HG02884 (cell line): ENCODE measurements at regions not wholly inside any gene's neighbourhood (a gene's known extent, or its start where the extent isn't known, plus 50 kb on each side); places are given as distances from the start of the nearest gene placed in this dataset.
"Not testable (repeated sequence)": the region's sequence is repeated elsewhere in the genome, so short reads cannot be mapped to it uniquely, and the experiment has no call there.

Source experiments
- ATAC-seq: cut with Tn5 transposase; IDR thresholded peaks from one replicate; pipeline ENCODE4 v1.9.1; 2021; ENCODE audit warnings: mild to moderate bottlenecking, moderate library complexity; ENCODE audit not compliant: unreplicated experiment

DNA sequence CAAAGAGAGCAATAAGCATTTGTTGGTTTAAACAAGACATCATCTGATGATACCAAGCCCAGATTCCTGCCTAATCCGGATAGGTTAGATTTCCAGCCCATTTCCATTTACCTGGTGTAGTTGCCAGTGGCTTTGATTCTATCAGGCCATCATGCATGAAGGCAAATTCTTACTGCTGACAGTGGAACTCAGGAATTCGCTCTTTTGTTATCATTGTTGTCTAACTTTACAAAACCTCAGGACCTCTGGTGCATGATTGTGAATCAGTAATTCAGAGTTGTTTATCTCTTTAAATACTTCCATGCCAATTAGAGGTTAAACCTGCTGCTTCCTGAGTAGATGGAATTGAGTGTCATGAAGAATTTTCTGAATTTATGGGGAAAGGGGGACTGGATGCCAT, 76.5 kb downstream of the C9orf152 start:
- ATAC-seq: no peak

DNA sequence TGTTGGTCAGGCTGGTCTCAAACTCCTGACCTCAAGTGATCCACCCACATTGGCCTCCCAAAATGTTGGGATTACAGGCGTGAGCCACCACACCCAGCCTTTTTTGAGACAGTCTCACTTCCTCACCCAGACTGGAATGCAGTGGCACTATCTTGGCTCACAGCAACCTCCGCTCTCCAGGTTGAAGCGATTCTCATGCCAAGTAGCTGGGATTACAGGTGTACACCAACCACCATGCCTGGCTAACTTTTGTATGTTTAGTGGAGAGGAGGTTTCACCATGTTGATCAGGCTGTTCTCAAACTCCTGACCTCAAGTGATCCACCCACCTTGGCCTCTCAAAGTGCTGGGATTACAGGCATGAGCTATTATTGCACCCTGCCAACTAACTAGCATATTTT, 75.4 kb downstream of the C9orf152 start:
- ATAC-seq: not testable (repeated sequence)

DNA sequence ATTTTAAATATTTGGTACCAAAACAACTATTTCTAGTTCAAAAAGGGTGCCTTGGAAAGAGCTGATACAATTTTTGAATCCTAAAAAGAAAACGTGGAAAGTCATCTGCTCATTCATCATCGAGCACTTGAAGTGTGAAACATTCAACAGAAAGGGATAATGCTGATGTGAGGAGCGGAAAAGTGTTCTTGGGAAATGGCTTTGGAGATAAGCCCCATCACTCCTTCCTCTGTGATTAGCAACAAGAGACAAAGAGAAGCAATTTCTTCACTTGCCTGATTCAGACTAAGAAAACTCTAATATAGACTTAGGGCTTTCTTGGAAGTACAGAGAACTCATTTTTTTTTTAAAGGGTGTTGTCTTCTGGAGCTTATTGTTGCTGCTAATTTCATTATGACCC, 74.9 kb downstream of the C9orf152 start:
- ATAC-seq: no peak

DNA sequence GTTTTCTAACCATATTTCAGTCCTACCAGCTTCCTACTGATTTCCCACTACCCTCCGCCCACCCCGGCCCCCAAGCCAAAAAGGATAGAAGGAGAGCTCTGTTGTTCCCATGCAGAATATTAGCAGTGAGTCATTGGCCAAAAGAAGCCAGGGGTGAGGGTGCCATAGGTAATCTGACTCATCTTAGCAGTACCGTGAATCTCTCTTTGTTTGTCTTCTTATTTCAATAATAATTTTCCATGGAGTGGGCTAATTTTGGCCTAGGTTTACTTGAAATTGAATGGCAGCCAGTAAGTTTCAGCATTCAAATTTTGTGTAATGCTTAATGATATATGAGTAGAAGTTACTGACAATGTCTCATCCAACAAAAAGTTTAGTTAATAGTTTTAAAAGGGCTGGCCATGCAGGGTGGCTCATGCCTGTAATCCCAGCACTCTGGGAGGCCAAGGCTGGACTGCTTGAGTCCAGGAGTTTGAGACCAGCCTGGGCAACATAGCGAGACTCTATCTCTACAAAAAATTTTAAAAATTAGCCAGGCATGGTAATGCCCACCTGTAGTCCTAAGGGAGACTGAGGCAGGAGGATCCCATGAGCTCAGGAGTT, 74.2 kb downstream of the C9orf152 start:
- ATAC-seq: no peak

DNA sequence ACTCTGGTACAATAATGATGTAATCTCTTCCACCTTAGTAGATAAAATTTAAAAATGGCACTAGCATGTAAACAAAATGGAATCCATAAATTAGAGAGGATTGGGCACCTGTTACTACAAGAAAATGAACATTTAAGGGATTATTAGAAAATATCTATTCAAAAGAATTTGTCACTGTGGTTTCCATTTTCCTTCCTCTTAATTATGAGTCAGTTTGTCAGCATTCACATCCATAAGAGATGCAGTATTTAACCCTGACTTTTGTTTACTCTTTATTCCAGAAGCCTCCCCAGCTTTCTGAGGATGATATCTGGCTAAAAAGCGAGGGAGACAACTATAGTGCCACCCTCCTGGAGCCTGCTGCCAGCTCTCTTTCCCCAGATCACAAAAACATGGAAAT, 72.1 kb downstream of the C9orf152 start:
- no peak for ATAC-seq

DNA sequence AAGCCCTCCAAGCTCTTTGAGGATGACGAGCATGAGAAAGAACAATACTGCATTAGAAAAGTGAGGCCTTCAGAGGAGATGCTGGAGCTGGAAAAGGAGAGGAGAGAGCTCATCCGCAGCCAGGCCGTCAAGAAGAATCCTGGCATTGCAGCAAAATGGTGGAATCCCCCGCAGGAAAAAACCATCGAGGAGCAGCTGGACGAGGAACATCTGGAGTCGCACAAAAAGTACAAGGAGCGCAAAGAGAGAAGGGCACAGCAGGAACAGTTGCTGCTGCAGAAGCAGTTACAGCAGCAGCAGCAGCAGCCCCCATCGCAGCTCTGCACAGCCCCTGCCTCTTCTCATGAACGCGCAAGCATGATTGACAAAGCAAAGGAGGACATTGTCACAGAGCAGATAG, 71.2 kb downstream of the C9orf152 start:
- no peak for ATAC-seq

DNA sequence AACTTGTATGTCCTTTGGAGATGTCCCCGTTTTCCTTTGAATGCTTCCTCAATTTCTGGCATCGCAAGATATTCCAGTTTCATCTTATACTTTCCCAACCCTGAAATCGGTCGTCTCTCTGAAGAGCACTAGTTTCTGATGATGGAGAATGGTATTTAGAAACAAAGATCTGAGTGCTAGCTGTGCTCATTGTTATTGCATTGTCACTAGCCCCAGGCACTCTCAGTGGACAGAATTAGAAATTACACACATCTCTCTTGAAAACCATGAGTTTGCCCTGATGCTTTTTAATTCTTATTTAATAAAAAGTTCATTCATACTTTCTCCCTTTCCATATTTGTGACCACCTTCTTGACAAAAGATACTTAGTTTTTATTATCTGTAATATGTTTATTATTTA, 67.7 kb downstream of the C9orf152 start:
- ATAC-seq: no peak

DNA sequence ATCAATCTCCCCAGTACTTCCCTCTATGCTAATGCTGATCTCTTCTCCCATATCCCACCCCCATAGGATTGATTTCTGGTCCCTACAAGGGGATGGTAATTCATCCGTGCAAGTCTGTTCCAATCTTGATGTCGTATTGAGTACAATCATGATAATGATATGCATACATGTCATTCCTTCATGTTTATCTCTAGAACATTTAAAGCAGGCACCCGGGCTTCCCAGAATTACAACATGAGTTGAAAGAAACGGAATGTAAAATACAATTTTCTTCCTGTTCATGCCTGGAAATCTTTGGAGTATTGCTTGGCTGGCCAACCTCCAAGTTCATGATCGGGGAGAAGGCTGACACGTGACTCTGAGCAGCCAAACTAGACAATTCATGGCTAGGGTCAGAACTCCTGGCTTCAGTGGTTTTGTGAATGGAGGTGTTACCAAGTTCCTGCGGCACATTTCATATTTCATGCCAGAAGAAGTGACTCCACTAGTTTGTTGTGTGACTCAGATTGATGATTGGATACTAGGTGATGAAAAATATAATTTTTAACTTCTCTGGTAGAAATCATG, 66.6 kb downstream of the C9orf152 start:
- ATAC-seq: no peak

DNA sequence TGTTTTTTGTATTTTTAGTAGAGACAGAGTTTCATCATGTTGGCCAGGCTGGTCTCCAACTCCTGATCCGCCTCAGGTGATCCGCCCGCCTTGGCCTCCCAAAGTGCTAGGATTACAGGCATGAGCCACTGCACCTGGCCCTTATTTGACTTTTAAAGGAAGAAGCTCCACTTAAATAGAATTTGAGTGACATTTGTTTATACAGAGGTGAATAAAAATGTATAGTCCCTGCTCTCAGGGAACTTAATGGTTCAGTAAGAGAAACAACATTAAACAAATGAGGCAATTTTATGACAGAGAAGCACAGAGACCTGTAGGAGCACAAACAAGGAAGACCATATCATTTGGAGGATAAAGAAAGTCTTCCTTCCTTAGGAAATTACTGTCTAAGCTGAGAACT, 65.7 kb downstream of the C9orf152 start:
- ATAC-seq: no peak

DNA sequence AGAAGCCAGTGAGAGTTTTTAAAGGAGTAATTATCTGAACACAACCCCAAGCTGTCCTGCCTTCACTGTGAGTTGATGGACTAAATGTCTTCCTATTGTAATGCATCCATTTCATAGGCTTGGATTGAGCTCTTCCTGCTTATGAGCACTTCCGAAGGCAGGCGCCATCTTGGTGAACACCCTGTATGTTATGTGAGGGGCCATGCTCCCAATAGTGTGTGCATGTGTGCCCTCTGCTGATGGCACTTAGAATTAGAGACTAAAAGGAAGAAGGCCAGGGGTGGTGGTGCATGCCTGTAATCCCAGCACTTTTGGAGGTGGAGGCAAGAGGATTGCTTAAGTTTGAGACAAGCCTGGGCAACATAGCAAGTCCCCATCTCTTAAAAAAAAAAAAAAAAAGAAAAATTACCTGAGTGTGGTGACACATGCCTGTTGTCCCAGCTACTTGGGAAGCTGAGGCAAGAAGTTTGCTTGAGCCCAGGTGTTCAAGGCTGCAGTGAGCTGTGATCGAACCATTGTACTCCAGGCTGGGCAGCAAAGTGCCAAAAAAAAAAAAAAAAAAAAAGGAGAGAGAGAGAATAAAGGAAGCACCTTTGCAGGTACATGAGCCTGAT, 65.0 kb downstream of the C9orf152 start:
- ATAC-seq: peak; percentile 24

DNA sequence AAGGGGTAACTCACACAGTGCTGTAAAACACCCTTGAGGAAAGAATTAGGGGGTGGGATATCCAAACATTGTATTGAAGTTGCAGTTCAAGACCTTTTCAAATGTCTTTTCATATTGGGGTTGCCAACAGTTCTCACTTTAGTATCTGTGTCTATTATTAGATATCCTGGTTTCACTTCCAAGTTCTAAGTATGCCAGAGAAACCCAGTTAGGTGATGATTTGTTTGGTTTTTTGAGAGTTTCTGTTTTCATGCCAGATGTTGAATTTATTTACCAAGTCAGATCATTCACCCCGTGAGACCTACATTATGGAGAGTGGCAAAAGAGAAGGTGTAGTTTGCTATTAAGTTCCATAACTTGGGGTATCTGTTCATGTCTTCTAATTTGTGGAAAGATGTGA, 64.5 kb downstream of the C9orf152 start:
- peak; percentile 39 for ATAC-seq

DNA sequence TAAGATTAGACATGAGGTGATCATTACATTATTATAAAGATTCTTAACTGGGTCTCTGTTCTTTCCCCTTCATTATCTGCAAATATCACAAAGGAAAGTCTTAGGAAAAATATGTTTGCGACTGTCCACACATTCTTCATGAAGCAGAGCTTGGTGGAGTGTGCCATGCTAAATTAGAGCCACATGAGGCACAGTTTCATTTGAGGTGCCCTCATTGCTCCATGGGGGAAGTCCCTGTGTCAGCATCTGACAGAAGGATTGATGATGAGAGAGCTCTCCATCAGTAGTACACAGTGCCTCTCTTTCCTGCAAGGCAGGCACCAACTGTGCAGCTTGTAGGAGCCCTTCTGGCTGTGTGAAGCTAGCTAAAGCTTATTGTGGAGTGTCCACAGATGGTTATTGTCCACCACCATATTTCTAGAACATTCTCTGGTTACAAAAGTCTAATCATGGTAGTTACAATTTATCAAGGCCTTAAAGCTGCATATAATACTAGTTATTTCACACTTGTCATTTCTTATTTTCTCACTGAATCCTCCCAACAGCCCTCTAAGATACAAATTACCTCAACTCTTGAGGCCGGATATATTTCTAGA, 63.9 kb downstream of the C9orf152 start:
- ATAC-seq: peak; percentile 40

DNA sequence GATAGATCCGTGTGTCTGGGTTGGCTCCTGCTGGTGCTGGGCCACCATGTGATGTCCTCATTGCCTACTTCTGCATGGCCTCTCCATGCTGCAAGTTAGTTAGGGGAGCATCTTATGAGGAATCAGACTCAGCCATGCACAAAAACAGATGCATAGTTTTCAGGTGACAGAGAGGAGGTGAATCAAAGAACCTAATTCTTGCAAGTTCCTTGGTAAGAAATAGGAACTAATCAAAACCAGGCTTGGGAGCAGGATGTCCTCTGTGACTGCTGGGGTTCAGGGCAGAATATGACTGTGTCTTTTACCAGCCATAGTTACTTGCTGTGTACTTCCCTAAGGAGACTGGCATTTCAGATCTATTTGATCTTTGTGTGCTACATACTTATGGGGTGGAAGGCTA, 61.6 kb downstream of the C9orf152 start:
- ATAC-seq: no peak

DNA sequence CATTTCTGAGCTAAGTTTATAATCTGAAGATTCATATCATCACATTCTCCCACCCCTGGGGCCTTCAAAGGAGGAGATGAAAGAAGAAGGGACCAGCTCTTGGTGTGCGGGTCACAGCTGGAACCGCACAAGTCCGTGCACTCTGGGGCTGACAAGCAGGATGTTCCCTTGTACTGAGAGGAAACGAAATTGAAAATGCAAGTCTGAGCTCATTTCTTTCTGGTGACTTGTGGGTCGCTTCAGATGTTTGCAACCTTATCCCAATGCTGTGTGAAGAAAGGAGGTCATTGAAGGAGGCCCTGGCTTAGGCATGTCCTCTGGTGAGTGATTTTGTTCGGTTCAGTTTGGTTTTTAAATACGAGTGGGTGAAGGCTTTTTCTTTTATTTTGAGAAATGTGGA, 59.6 kb downstream of the C9orf152 start:
- peak; percentile 73 for ATAC-seq

DNA sequence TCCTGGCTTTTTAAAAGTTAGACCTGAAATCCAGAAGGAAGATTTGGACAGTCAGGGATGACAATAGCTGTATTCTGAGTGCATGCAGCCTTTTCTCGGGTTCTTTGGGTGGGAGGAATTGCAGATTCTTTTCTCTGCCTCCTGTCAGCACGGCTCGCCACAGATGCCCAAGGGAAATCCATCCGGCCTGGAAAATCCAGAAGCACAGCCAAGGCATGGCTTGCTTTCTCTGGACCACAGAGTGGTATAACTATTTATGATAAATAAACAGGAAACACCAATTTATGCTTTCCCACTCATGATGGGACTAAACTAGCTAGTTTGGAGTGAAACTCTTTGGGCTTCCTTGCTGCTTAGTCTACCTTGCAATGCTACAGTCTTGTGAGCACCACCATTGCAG, 59.1 kb downstream of the C9orf152 start:
- no peak for ATAC-seq
